ENCODE measurements at regions not wholly inside any gene's neighbourhood (a gene's known extent, or its start where the extent isn't known, plus 50 kb on each side); places are given as distances from the start of the nearest gene placed in this dataset.

DNA sequence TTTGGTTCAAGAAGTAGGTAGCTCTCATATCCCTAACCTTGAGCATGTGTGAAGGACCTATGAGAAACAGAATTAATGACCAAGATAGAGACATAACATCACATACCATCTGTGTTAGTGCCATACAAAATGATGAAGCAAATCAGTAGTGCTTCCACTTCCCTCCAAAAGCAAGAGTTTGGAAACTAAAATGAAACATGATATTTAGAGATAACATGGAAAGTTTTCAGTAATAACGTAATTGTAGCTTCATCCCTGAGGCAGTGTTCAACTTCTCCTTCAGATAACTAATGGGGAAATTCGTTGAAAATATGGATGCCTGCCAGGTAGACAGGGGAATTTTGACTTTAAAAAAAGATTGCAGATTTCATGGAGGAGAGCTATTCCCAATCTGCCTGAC, 248.4 kb upstream of the IRAK1BP1 start:
- TF ChIP-seq EGR1 (IDR thresholded peaks at IDR 0.05) = no peak
- no peak for TF ChIP-seq TCF12 (IDR thresholded peaks at IDR 0.05; ENCODE audit: low read depth)
- TF ChIP-seq, protein P1, sequence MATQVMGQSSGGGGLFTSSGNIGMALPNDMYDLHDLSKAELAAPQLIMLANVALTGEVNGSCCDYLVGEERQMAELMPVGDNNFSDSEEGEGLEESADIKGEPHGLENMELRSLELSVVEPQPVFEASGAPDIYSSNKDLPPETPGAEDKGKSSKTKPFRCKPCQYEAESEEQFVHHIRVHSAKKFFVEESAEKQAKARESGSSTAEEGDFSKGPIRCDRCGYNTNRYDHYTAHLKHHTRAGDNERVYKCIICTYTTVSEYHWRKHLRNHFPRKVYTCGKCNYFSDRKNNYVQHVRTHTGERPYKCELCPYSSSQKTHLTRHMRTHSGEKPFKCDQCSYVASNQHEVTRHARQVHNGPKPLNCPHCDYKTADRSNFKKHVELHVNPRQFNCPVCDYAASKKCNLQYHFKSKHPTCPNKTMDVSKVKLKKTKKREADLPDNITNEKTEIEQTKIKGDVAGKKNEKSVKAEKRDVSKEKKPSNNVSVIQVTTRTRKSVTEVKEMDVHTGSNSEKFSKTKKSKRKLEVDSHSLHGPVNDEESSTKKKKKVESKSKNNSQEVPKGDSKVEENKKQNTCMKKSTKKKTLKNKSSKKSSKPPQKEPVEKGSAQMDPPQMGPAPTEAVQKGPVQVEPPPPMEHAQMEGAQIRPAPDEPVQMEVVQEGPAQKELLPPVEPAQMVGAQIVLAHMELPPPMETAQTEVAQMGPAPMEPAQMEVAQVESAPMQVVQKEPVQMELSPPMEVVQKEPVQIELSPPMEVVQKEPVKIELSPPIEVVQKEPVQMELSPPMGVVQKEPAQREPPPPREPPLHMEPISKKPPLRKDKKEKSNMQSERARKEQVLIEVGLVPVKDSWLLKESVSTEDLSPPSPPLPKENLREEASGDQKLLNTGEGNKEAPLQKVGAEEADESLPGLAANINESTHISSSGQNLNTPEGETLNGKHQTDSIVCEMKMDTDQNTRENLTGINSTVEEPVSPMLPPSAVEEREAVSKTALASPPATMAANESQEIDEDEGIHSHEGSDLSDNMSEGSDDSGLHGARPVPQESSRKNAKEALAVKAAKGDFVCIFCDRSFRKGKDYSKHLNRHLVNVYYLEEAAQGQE (IDR thresholded peaks at IDR 0.05; ENCODE audit: low read depth) = no peak
- TF ChIP-seq RAD21 (IDR thresholded peaks at IDR 0.05; ENCODE audit: low read depth) = no peak
- TF ChIP-seq, protein P2, sequence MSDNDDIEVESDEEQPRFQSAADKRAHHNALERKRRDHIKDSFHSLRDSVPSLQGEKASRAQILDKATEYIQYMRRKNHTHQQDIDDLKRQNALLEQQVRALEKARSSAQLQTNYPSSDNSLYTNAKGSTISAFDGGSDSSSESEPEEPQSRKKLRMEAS (IDR thresholded peaks at IDR 0.05) = no peak
- TF ChIP-seq, protein P3, sequence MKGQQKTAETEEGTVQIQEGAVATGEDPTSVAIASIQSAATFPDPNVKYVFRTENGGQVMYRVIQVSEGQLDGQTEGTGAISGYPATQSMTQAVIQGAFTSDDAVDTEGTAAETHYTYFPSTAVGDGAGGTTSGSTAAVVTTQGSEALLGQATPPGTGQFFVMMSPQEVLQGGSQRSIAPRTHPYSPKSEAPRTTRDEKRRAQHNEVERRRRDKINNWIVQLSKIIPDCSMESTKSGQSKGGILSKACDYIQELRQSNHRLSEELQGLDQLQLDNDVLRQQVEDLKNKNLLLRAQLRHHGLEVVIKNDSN (IDR thresholded peaks at IDR 0.05) = no peak
- no peak for TF ChIP-seq ZBTB7A (IDR thresholded peaks at IDR 0.05; ENCODE audit: low read depth)

DNA sequence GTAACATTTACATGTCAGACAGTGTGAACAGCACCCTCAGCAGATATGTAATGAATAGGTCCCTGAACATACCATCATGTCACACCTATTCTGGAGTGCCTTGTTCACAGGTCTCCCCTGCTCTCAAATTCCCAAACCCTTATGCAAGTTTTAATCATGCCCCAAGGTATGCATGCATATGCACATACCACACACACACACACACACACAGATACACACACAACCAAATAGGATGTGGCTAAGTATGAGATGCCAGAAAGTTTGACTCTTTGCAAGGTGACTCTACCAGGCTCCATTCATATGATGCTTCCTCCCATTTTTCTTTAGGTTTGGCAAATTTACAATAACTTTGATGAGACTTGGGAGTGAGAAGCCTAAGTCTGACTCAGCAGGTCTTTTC, 243.8 kb upstream of the IRAK1BP1 start:
- TF ChIP-seq YY1 (IDR thresholded peaks at IDR 0.05; ENCODE audit: low read depth) (no peak), CEBPB (IDR thresholded peaks at IDR 0.05) (no peak), CREB1 (IDR thresholded peaks at IDR 0.05; ENCODE audit: low read depth) (no peak), RAD21 (IDR thresholded peaks at IDR 0.05; ENCODE audit: low read depth) (no peak), ZBTB7A (IDR thresholded peaks at IDR 0.05; ENCODE audit: low read depth) (no peak), TCF12 (IDR thresholded peaks at IDR 0.05; ENCODE audit: low read depth) (no peak), FOXM1 (IDR thresholded peaks at IDR 0.05; ENCODE audit: borderline replicate concordance, low read depth) (no peak), TAF1 (IDR thresholded peaks at IDR 0.05; ENCODE audit: low read depth) (no peak), EGR1 (IDR thresholded peaks at IDR 0.05) (no peak), TEAD4 (IDR thresholded peaks at IDR 0.05) (no peak), NFIC (IDR thresholded peaks at IDR 0.05) (no peak), EP300 (IDR thresholded peaks at IDR 0.05; ENCODE audit: borderline replicate concordance) (no peak)
- TF ChIP-seq, protein P2 (IDR thresholded peaks at IDR 0.05) = no peak
- TF ChIP-seq, protein P3 (IDR thresholded peaks at IDR 0.05) = no peak
- TF ChIP-seq, protein P1 (IDR thresholded peaks at IDR 0.05; ENCODE audit: low read depth) = no peak

DNA sequence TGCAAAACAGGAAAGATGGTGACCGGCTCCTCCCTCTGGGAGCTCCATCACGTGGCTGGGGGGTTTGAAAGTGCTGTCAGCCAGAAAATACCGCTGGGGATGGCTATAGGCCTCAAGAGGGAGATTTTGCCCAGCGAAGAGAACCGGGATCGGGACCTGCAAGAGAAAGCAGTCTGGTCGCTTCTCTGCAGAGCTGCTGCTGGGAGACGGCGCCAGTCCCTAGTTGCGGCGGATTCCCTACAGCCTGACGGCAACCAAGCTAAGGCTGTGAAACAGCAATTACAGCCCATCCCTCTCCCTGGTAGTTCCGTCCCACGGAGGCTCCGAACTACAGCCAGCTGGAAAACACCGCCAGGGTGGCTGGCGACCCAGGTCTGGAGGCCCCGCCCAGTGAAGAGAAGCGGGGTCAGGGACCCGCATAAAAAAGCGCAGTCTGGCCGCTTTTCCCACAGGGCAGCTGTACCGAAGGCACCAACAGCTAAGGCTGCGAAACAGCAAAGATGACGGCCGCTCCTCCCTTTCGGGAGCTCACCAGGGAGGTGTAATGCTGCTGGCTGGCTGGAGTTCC, 238.1 kb upstream of the IRAK1BP1 start:
- TF ChIP-seq TCF12 (IDR thresholded peaks at IDR 0.05; ENCODE audit: low read depth) = no peak
- TF ChIP-seq EGR1 (IDR thresholded peaks at IDR 0.05) = no peak
- TF ChIP-seq CEBPB (IDR thresholded peaks at IDR 0.05) = no peak
- no peak for TF ChIP-seq ZBTB7A (IDR thresholded peaks at IDR 0.05; ENCODE audit: low read depth)
- TF ChIP-seq CREB1 (IDR thresholded peaks at IDR 0.05; ENCODE audit: low read depth) = no peak
- no peak for TF ChIP-seq TAF1 (IDR thresholded peaks at IDR 0.05; ENCODE audit: low read depth)
- TF ChIP-seq EP300 (IDR thresholded peaks at IDR 0.05; ENCODE audit: borderline replicate concordance) = no peak
- TF ChIP-seq, protein P2 (IDR thresholded peaks at IDR 0.05) = no peak
- TF ChIP-seq NFIC (IDR thresholded peaks at IDR 0.05) = no peak
- no peak for TF ChIP-seq FOXM1 (IDR thresholded peaks at IDR 0.05; ENCODE audit: borderline replicate concordance, low read depth)
- no peak for TF ChIP-seq TEAD4 (IDR thresholded peaks at IDR 0.05)
- TF ChIP-seq, protein P1 (IDR thresholded peaks at IDR 0.05; ENCODE audit: low read depth) = no peak
- no peak for TF ChIP-seq YY1 (IDR thresholded peaks at IDR 0.05; ENCODE audit: low read depth)
- TF ChIP-seq, protein P3 (IDR thresholded peaks at IDR 0.05) = no peak
- TF ChIP-seq RAD21 (IDR thresholded peaks at IDR 0.05; ENCODE audit: low read depth) = no peak

DNA sequence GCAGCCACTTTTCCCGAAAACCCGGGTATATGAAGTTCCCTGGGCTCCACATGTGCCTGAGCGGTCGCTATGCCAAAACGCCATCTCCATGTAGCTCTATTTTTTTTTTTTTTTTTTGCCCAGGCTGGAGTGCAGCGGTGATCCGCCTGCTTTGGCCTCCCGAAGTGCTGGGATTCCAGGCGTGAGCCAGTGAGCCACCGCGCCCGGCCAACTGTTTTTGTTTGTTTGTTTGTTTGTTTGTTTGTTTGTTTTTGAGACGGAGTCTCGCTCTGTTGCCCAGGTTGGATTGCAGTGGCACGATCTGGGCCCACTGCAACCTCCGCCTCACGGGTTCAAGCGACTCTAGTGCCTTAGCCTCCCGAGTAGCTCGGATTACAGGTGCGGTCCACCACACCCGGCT, 237.5 kb upstream of the IRAK1BP1 start:
- no peak for TF ChIP-seq NFIC (IDR thresholded peaks at IDR 0.05)
- TF ChIP-seq CEBPB (IDR thresholded peaks at IDR 0.05) = no peak
- TF ChIP-seq RAD21 (IDR thresholded peaks at IDR 0.05; ENCODE audit: low read depth) = no peak
- TF ChIP-seq EGR1 (IDR thresholded peaks at IDR 0.05) = no peak
- TF ChIP-seq CREB1 (IDR thresholded peaks at IDR 0.05; ENCODE audit: low read depth) = no peak
- no peak for TF ChIP-seq FOXM1 (IDR thresholded peaks at IDR 0.05; ENCODE audit: borderline replicate concordance, low read depth)
- no peak for TF ChIP-seq ZBTB7A (IDR thresholded peaks at IDR 0.05; ENCODE audit: low read depth)
- no peak for TF ChIP-seq YY1 (IDR thresholded peaks at IDR 0.05; ENCODE audit: low read depth)
- TF ChIP-seq TEAD4 (IDR thresholded peaks at IDR 0.05) = no peak
- TF ChIP-seq TAF1 (IDR thresholded peaks at IDR 0.05; ENCODE audit: low read depth) = no peak
- TF ChIP-seq TCF12 (IDR thresholded peaks at IDR 0.05; ENCODE audit: low read depth) = no peak
- TF ChIP-seq, protein P2 (IDR thresholded peaks at IDR 0.05) = no peak
- TF ChIP-seq, protein P3 (IDR thresholded peaks at IDR 0.05) = no peak
- no peak for TF ChIP-seq EP300 (IDR thresholded peaks at IDR 0.05; ENCODE audit: borderline replicate concordance)
- TF ChIP-seq, protein P1 (IDR thresholded peaks at IDR 0.05; ENCODE audit: low read depth) = no peak

Data from Ishikawa (cell line).